VCaP (cell line): ENCODE measurements at regions not wholly inside any gene's neighbourhood (a gene's known extent, or its start where the extent isn't known, plus 50 kb on each side); places are given as distances from the start of the nearest gene placed in this dataset.

Experiments used
- H3K27ac ChIP-seq: fragments of 450-650 bp; 2 replicates; pipeline ENCODE4 v1.5.1; 2017
- CTCF ChIP-seq: fragments of 450-650 bp; conservative IDR thresholded peaks from 2 replicates; pipeline ENCODE4 v1.5.1; 2017; ENCODE audit warnings: mild to moderate bottlenecking, moderate library complexity

DNA sequence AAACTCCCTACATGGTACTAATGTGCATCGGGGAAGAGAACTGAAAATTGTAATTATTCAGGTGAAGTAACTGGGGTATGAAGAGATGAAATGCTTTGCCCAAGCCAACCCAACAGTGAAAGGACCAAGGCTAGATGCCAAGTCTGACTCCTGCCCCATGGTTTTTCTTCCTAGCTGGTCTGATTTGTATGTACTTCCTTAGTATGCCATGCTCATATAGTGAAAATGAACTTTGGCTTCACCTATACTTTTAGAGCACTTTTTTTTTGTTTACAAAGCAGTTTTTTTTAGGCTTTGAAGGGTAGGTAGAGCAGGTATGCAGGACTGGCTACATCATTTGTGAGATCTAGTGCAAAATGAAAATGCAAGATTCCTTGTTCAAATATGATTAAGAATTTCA, 359.4 kb upstream of the RIOK2 start:
- TF ChIP-seq CTCF: no peak

GRCh38 chr5:97543166-97543565, 360.1 kb upstream of the RIOK2 start:
- no peak overlapping the region for H3K27ac ChIP-seq
- TF ChIP-seq CTCF: no peak

More for the DNA sequence above, 359.4 kb upstream of the RIOK2 start:
- no peak overlapping the region for H3K27ac ChIP-seq

DNA sequence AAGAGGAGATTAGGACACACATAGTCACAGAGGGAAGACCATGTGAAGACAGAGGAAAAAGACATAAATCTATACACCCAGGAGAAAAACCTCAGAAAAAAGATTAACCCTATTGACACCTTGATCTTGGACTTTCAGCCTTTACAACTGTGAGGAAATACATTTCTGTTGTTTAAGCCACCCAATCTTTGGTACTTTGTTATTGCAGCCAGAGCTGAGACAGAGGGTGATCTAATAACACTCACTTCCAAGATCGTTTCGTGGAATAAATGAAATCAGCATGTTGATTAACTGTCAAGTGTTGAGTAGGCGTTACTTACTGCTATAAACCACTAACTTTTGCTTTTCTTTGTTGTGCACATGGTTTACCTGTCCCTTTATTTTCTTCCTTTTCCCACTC, 361.2 kb upstream of the RIOK2 start:
- no peak overlapping the region for H3K27ac ChIP-seq
- no peak for TF ChIP-seq CTCF

- H3K27ac ChIP-seq: no peak overlapping the region
- no peak for TF ChIP-seq CTCF
Measured at GRCh38 chr5:97544678-97545077, 361.6 kb upstream of the RIOK2 start.

GRCh38 chr5:97545446-97545845, 362.4 kb upstream of the RIOK2 start:
- H3K27ac ChIP-seq: no peak overlapping the region
- no peak for TF ChIP-seq CTCF

DNA sequence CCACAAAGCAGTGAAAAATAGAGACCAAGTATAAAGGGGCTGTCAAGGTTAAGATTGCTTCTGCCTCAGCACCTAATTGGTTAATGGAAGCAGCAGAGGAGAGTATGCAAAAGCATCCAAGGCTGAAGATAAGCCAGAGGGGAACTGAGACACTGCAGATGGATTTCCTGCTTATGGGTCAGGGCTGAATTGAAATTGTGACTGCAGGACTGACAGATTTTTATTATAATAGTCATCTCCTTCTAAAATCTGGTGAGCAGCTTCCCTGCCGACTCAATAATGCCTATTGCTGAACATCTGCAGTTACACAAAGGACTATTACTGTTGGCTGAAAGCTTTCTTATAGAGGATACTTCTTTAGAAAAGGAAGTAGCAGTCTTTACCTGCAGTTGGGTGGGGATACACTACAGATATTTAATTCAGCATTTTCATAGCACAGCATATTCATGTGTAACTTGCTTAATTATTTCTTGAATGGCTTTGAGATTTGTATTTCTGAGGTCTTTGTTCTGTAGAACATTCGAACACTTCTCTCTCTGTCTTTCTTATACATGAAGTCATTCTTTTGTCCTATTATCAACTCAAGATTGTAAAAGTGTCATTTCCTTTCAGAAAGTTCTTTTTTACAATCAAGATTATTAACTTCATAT, 363.0 kb upstream of the RIOK2 start:
- H3K27ac ChIP-seq: no peak overlapping the region
- no peak for TF ChIP-seq CTCF

- no peak overlapping the region for H3K27ac ChIP-seq
- no peak for TF ChIP-seq CTCF
Measured at GRCh38 chr5:97547430-97547829, 364.4 kb upstream of the RIOK2 start.
